ENCODE measurements at regions not wholly inside any gene's neighbourhood (a gene's known extent, or its start where the extent isn't known, plus 50 kb on each side); places are given as distances from the start of the nearest gene placed in this dataset.

DNA sequence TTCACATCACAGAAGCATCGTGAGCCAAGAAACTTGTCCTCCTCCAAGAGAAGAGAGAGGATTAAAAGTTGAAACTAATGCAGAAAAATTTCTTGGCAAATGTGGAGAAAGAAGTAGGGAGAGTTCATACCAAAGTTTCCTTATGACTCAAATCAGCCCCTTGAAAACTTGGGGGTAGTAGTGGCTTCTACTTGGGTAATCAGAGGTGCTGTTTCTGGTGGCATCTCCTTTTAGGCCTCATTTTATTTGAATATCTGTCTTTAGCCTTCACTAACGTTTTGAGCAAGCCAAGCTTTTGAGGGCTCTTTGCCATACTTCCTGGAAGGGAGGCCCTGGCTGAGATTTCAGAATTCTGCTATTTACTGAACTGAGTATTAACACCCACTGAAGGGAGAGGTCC lies 515.3 kb upstream of the MEX3C start:
- Mint-ChIP-seq H3K27ac (ENCODE audit: unreplicated experiment) (no peak overlapping the region), H3K9me3 (ENCODE audit: low read depth, unreplicated experiment) (peaks cover 14% of the 10 kb centered on the region), H3K4me1 (ENCODE audit: low read depth, unreplicated experiment) (no peaks in the 10 kb centered on the region), H3K27me3 (ENCODE audit: unreplicated experiment) (no peaks in the 10 kb centered on the region), H3K4me3 (ENCODE audit: low read depth, unreplicated experiment) (no peak overlapping the region), H3K36me3 (ENCODE audit: insufficient read depth, unreplicated experiment) (no peaks in the 10 kb centered on the region)
- TF ChIP-seq, protein P1, sequence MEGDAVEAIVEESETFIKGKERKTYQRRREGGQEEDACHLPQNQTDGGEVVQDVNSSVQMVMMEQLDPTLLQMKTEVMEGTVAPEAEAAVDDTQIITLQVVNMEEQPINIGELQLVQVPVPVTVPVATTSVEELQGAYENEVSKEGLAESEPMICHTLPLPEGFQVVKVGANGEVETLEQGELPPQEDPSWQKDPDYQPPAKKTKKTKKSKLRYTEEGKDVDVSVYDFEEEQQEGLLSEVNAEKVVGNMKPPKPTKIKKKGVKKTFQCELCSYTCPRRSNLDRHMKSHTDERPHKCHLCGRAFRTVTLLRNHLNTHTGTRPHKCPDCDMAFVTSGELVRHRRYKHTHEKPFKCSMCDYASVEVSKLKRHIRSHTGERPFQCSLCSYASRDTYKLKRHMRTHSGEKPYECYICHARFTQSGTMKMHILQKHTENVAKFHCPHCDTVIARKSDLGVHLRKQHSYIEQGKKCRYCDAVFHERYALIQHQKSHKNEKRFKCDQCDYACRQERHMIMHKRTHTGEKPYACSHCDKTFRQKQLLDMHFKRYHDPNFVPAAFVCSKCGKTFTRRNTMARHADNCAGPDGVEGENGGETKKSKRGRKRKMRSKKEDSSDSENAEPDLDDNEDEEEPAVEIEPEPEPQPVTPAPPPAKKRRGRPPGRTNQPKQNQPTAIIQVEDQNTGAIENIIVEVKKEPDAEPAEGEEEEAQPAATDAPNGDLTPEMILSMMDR (IDR thresholded peaks at IDR 0.05; ENCODE audit: unreplicated experiment): no peak
- DNase-seq: no peak
- CTCF ChIA-PET: no interaction called here
- intact Hi-C loops (cut with micrococcal nuclease; ENCODE audit: unreplicated experiment): no loop called here
- BruUV-seq (replicated peaks): no TSS peak

DNA sequence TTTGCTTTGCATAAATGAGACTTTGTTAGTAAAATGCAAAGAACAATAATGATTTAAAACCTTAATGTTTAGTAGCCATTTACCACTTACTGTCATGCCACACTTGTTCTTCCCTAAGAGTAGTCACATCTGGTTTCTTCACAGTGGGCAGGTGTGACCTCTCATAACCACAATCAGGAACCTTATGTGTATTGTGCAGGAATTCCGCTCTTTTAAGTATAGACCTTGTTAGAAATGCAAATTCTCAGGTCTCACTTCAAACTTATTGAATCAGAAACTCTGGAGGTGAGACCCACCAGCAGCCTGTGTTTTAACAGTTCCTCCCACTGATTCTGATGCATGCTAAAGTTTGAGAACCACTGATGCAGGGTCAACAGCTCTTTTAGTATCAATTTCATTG lies 518.8 kb upstream of the MEX3C start:
- Mint-ChIP-seq H3K36me3 (ENCODE audit: insufficient read depth, unreplicated experiment) (no peaks in the 10 kb centered on the region), H3K27ac (ENCODE audit: unreplicated experiment) (no peak overlapping the region), H3K4me1 (ENCODE audit: low read depth, unreplicated experiment) (no peaks in the 10 kb centered on the region), H3K27me3 (ENCODE audit: unreplicated experiment) (no peaks in the 10 kb centered on the region), H3K4me3 (ENCODE audit: low read depth, unreplicated experiment) (no peak overlapping the region), H3K9me3 (ENCODE audit: low read depth, unreplicated experiment) (peaks cover 3% of the 10 kb centered on the region)
- intact Hi-C loops (cut with micrococcal nuclease; ENCODE audit: unreplicated experiment): no loop called here
- DNase-seq: no peak
- TF ChIP-seq, protein P1 (IDR thresholded peaks at IDR 0.05; ENCODE audit: unreplicated experiment): no peak
- no TSS peak for BruUV-seq (replicated peaks)
- CTCF ChIA-PET: no interaction called here

DNA sequence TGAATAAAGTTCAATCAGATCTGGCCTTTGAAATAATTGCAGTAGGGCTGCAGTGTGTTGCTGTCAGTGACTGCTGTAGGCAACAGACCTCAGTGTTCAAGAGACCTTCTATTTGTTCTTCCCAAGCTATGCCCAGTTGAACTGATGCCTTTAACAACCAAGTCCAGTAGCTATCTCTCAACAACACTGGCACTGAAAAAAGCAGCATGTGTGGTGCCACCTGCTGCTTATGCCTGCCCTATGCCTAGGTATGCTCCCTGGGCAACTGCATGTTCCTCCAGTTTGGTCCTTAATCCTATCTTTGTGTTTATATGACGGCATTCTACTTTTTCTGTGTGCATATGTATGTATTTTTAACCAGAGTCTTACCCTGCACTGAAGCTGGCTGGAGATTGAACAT lies 523.9 kb upstream of the MEX3C start:
- TF ChIP-seq, protein P1 (IDR thresholded peaks at IDR 0.05; ENCODE audit: unreplicated experiment): no peak
- CTCF ChIA-PET: no interaction called here
- H3K36me3 Mint-ChIP-seq (ENCODE audit: insufficient read depth, unreplicated experiment): no peaks in the 10 kb centered on the region
- H3K27ac Mint-ChIP-seq (ENCODE audit: unreplicated experiment): no peak overlapping the region
- H3K27me3 Mint-ChIP-seq (ENCODE audit: unreplicated experiment): no peaks in the 10 kb centered on the region
- no peaks in the 10 kb centered on the region for H3K4me1 Mint-ChIP-seq (ENCODE audit: low read depth, unreplicated experiment)
- H3K4me3 Mint-ChIP-seq (ENCODE audit: low read depth, unreplicated experiment): no peak overlapping the region
- intact Hi-C loops (cut with micrococcal nuclease; ENCODE audit: unreplicated experiment): no loop called here
- no peaks in the 10 kb centered on the region for H3K9me3 Mint-ChIP-seq (ENCODE audit: low read depth, unreplicated experiment)
- no peak for DNase-seq
- BruUV-seq (replicated peaks): no TSS peak

DNA sequence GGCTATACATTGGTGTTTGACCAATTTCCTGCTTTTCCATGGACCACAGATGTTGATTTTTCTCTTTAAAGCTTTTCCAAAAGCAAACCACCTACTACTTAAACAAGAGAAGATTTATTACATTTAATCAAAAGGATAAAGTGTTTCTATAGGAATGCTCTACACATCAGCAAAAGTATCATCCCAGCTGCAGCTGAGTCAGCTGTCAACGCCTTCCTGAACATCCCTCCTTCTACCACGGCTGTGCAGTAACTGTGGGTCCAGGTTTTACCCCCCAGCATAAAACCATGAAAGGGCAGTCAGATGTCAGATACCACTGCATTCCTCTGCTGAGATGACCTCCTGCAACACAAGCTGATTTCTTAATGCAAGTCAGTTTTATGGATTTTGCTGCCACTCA lies 524.5 kb upstream of the MEX3C start:
- Mint-ChIP-seq H3K36me3 (ENCODE audit: insufficient read depth, unreplicated experiment) (no peaks in the 10 kb centered on the region), H3K9me3 (ENCODE audit: low read depth, unreplicated experiment) (no peaks in the 10 kb centered on the region), H3K4me1 (ENCODE audit: low read depth, unreplicated experiment) (no peaks in the 10 kb centered on the region), H3K27ac (ENCODE audit: unreplicated experiment) (no peak overlapping the region), H3K27me3 (ENCODE audit: unreplicated experiment) (no peaks in the 10 kb centered on the region), H3K4me3 (ENCODE audit: low read depth, unreplicated experiment) (no peak overlapping the region)
- no peak for DNase-seq
- CTCF ChIA-PET: no interaction called here
- intact Hi-C loops (cut with micrococcal nuclease; ENCODE audit: unreplicated experiment): no loop called here
- TF ChIP-seq, protein P1 (IDR thresholded peaks at IDR 0.05; ENCODE audit: unreplicated experiment): no peak
- BruUV-seq (replicated peaks): no TSS peak

Measured in Calu3 (cell line).